ENCODE measurements at regions not wholly inside any gene's neighbourhood (a gene's known extent, or its start where the extent isn't known, plus 50 kb on each side); places are given as distances from the start of the nearest gene placed in this dataset.
A peak's percentile ranks its signal among the peaks of the same experiment; 100 is the strongest.
"Not testable (repeated sequence)": the region's sequence is repeated elsewhere in the genome, so short reads cannot be mapped to it uniquely, and the experiment has no call there.

DNA sequence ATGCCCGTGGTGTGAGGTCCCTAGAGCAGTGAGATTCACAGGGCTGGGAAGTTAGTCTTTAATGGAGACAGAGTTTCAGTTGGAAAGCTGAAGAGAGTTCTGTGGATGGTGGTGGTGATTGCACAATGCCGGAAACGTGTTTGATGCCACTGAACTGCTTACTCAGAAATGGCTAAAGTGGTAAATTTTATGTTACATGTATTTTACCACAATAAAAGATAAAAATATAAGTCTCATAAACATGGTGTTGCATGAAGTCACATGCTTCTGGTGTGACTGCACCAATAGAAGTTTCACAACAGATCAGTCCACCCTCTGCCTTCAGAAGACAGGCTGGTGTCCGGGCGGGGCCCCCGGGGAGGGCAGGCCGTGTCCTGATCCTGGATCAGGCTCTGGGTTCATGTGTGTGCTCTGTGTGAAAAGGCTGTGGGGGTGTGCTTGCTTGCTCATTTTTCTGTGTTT is 106.5 kb downstream of the NPIPB11 start:
- peak overlapping the region; percentile 10 for H3K9ac ChIP-seq (ENCODE audit: low read depth, low read length)
- peaks cover 15% of the 10 kb centered on the region for H3K27me3 ChIP-seq (ENCODE audit: control insufficient read depth, insufficient read depth, low read length)
- H3K4me3 ChIP-seq (ENCODE audit: low read length); H3K36me3 ChIP-seq (ENCODE audit: insufficient read depth, low read length); H3K9me3 ChIP-seq (replicated peaks; ENCODE audit: low read length): not testable (repeated sequence)
- peaks cover 23% of the 10 kb centered on the region for H3K4me1 ChIP-seq (ENCODE audit: control insufficient read depth, insufficient read depth, low read length)
- H3K4me2 ChIP-seq (ENCODE audit: low read length): peak overlapping the region; percentile 57

DNA sequence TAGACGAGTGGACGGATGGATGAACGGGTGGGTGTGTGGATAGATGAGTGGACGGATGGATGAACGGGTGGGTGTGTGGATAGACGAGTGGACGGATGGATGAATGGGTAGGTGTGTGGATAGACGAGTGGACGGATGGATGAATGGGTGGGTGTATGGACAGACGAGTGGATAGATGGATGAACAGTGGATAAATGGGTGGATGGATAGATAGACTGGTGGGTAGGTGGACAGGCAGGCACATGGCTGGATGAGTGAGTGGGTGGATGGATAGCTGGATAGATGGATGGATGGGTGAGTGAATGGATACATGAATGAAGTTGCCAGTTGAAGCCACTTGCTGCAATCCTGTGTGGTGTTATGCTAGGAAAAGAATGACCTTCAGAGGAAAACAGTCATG is 107.5 kb downstream of the NPIPB11 start:
- H3K36me3 ChIP-seq (ENCODE audit: insufficient read depth, low read length); H3K4me2 ChIP-seq (ENCODE audit: low read length); H3K27me3 ChIP-seq (ENCODE audit: control insufficient read depth, insufficient read depth, low read length); H3K9ac ChIP-seq (ENCODE audit: low read depth, low read length); H3K4me3 ChIP-seq (ENCODE audit: low read length); H3K9me3 ChIP-seq (replicated peaks; ENCODE audit: low read length): not testable (repeated sequence)
- H3K4me1 ChIP-seq (ENCODE audit: control insufficient read depth, insufficient read depth, low read length): peaks cover 23% of the 10 kb centered on the region

DNA sequence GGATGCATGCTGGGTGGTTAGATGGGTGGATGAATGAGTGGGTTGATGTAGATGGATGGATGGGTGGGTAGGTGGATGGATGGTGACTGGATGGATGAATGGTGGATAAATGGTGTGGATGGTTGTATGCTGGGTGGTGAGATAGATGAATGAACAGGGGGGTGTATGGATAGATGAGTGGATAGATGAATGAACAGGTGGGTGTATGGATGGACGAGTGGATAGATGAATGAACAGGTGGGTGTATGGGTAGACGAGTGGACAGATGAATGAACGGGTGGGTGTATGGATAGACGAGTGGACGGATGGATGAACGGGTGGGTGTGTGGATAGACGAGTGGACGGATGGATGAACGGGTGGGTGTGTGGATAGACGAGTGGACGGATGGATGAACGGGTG is 108.2 kb downstream of the NPIPB11 start:
- not testable (repeated sequence) for H3K4me2 ChIP-seq (ENCODE audit: low read length); H3K9ac ChIP-seq (ENCODE audit: low read depth, low read length); H3K36me3 ChIP-seq (ENCODE audit: insufficient read depth, low read length); H3K9me3 ChIP-seq (replicated peaks; ENCODE audit: low read length); H3K27me3 ChIP-seq (ENCODE audit: control insufficient read depth, insufficient read depth, low read length); H3K4me3 ChIP-seq (ENCODE audit: low read length)
- peaks cover 23% of the 10 kb centered on the region for H3K4me1 ChIP-seq (ENCODE audit: control insufficient read depth, insufficient read depth, low read length)

- not testable (repeated sequence) for H3K9ac ChIP-seq (ENCODE audit: low read depth, low read length); H3K4me3 ChIP-seq (ENCODE audit: low read length); H3K4me2 ChIP-seq (ENCODE audit: low read length); H3K27me3 ChIP-seq (ENCODE audit: control insufficient read depth, insufficient read depth, low read length); H3K9me3 ChIP-seq (replicated peaks; ENCODE audit: low read length); H3K36me3 ChIP-seq (ENCODE audit: insufficient read depth, low read length)
- peaks cover 24% of the 10 kb centered on the region for H3K4me1 ChIP-seq (ENCODE audit: control insufficient read depth, insufficient read depth, low read length)
Measured at GRCh38 chr16:29297809-29298177, 108.7 kb downstream of the NPIPB11 start.

- peaks cover 25% of the 10 kb centered on the region for H3K4me1 ChIP-seq (ENCODE audit: control insufficient read depth, insufficient read depth, low read length)
- H3K9ac ChIP-seq (ENCODE audit: low read depth, low read length); H3K4me3 ChIP-seq (ENCODE audit: low read length); H3K4me2 ChIP-seq (ENCODE audit: low read length); H3K9me3 ChIP-seq (replicated peaks; ENCODE audit: low read length); H3K36me3 ChIP-seq (ENCODE audit: insufficient read depth, low read length); H3K27me3 ChIP-seq (ENCODE audit: control insufficient read depth, insufficient read depth, low read length): not testable (repeated sequence)
Measured at GRCh38 chr16:29297144-29297808, 109.2 kb downstream of the NPIPB11 start.

GRCh38 chr16:29296176-29296575 is 110.3 kb downstream of the NPIPB11 start:
- not testable (repeated sequence) for H3K27me3 ChIP-seq (ENCODE audit: control insufficient read depth, insufficient read depth, low read length); H3K9ac ChIP-seq (ENCODE audit: low read depth, low read length); H3K4me3 ChIP-seq (ENCODE audit: low read length); H3K36me3 ChIP-seq (ENCODE audit: insufficient read depth, low read length); H3K4me2 ChIP-seq (ENCODE audit: low read length); H3K9me3 ChIP-seq (replicated peaks; ENCODE audit: low read length)
- H3K4me1 ChIP-seq (ENCODE audit: control insufficient read depth, insufficient read depth, low read length): peaks cover 31% of the 10 kb centered on the region

GRCh38 chr16:29294951-29295795 is 111.3 kb downstream of the NPIPB11 start:
- H3K27me3 ChIP-seq (ENCODE audit: control insufficient read depth, insufficient read depth, low read length); H3K9ac ChIP-seq (ENCODE audit: low read depth, low read length); H3K4me3 ChIP-seq (ENCODE audit: low read length); H3K36me3 ChIP-seq (ENCODE audit: insufficient read depth, low read length); H3K4me2 ChIP-seq (ENCODE audit: low read length); H3K9me3 ChIP-seq (replicated peaks; ENCODE audit: low read length): not testable (repeated sequence)
- H3K4me1 ChIP-seq (ENCODE audit: control insufficient read depth, insufficient read depth, low read length): peaks cover 29% of the 10 kb centered on the region

DNA sequence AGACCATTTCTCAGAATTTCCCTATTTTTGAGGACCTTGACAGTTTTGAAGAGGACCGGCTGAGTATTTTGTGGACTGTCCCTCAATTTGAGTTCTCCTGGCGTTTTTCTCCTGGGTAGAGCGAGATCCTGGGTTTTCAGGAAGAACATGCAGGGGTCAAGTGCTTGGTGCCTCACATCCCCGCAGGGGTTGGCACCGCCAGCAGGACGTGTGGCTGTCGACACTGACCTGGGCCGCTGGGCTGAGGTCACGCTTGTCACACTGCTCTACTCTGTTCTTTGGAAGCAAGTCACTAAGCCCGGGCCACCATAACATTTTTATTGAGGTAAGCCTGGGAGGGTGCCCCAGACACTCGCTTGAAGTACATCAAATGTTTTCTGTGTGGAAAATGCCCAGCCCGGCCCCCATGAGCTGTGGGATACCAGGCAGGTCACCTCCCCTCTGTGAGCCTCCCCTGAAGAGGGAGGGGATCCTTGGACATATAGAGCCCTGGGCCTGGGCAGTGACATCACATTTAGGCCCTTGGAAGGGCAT is 112.0 kb downstream of the NPIPB11 start:
- not testable (repeated sequence) for H3K9ac ChIP-seq (ENCODE audit: low read depth, low read length); H3K4me2 ChIP-seq (ENCODE audit: low read length); H3K36me3 ChIP-seq (ENCODE audit: insufficient read depth, low read length); H3K9me3 ChIP-seq (replicated peaks; ENCODE audit: low read length); H3K27me3 ChIP-seq (ENCODE audit: control insufficient read depth, insufficient read depth, low read length); H3K4me3 ChIP-seq (ENCODE audit: low read length)
- H3K4me1 ChIP-seq (ENCODE audit: control insufficient read depth, insufficient read depth, low read length): peaks cover 22% of the 10 kb centered on the region

DNA sequence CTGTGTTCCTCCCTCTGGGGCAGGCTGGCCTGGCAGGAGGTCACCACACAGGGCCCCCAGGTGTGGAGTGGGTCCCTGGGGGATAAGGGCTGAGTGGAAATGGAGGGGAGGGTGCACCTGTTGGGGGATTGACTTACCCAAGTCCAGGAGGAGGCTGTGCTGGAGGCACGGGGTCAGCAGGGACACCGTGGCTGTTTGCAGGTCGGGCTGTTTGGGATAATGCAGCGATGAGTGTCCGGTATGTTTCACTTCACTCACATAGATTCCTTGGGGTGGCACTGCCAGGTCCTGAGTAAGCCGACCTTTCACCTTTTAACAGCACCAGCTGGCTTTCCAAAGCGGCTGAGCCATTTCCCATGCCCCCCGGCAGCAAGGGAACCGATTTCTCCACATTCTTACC is 113.0 kb downstream of the NPIPB11 start:
- H3K4me2 ChIP-seq (ENCODE audit: low read length); H3K9me3 ChIP-seq (replicated peaks; ENCODE audit: low read length); H3K36me3 ChIP-seq (ENCODE audit: insufficient read depth, low read length); H3K9ac ChIP-seq (ENCODE audit: low read depth, low read length); H3K4me3 ChIP-seq (ENCODE audit: low read length); H3K27me3 ChIP-seq (ENCODE audit: control insufficient read depth, insufficient read depth, low read length): not testable (repeated sequence)
- peaks cover 22% of the 10 kb centered on the region for H3K4me1 ChIP-seq (ENCODE audit: control insufficient read depth, insufficient read depth, low read length)

- not testable (repeated sequence) for H3K4me3 ChIP-seq (ENCODE audit: low read length); H3K36me3 ChIP-seq (ENCODE audit: insufficient read depth, low read length); H3K9me3 ChIP-seq (replicated peaks; ENCODE audit: low read length); H3K27me3 ChIP-seq (ENCODE audit: control insufficient read depth, insufficient read depth, low read length); H3K4me2 ChIP-seq (ENCODE audit: low read length); H3K9ac ChIP-seq (ENCODE audit: low read depth, low read length)
- peaks cover 22% of the 10 kb centered on the region for H3K4me1 ChIP-seq (ENCODE audit: control insufficient read depth, insufficient read depth, low read length)
Measured at GRCh38 chr16:29292952-29293471, 113.5 kb downstream of the NPIPB11 start.

GRCh38 chr16:29291329-29292271 is 114.9 kb downstream of the NPIPB11 start:
- peaks cover 14% of the 10 kb centered on the region for H3K4me1 ChIP-seq (ENCODE audit: control insufficient read depth, insufficient read depth, low read length)
- H3K36me3 ChIP-seq (ENCODE audit: insufficient read depth, low read length); H3K4me3 ChIP-seq (ENCODE audit: low read length); H3K4me2 ChIP-seq (ENCODE audit: low read length); H3K9me3 ChIP-seq (replicated peaks; ENCODE audit: low read length); H3K9ac ChIP-seq (ENCODE audit: low read depth, low read length); H3K27me3 ChIP-seq (ENCODE audit: control insufficient read depth, insufficient read depth, low read length): not testable (repeated sequence)
